ENCODE measurements at regions not wholly inside any gene's neighbourhood (a gene's known extent, or its start where the extent isn't known, plus 50 kb on each side); places are given as distances from the start of the nearest gene placed in this dataset.

GRCh38 chr5:84637662-84638375 lies 253.1 kb upstream of the EDIL3 start:
- no peak for TF ChIP-seq JUND (IDR thresholded peaks at IDR 0.05)
- TF ChIP-seq CTCF (IDR thresholded peaks at IDR 0.05 in 2 of 3, conservative IDR thresholded peaks at IDR 0.05 in 1 of 3; ENCODE audit: borderline replicate concordance in 1 of 3, insufficient read depth in 1 of 3, low read depth in 2 of 3, low read length in 2 of 3), result no peak
- no peak for TF ChIP-seq EZH2 (IDR thresholded peaks at IDR 0.05)

All from HCT116 (cell line).